B cell (primary cell): ENCODE measurements at regions not wholly inside any gene's neighbourhood (a gene's known extent, or its start where the extent isn't known, plus 50 kb on each side); places are given as distances from the start of the nearest gene placed in this dataset.

Experiments used
- ATAC-seq: fragments of 200-7000 bp; cut with Tn5 transposase; one replicate; pipeline ENCODE4 v1.10.0; 2021; ENCODE audit warnings: low read depth, mild to moderate bottlenecking, moderate number of reproducible peaks, moderate library complexity
- CTCF ChIA-PET: fragments of 350-600 bp; sonication (Branson Sonifier 250); formaldehyde crosslinking; loops from one replicate; lab custom pipeline; 2021; ENCODE audit warnings: antibody characterized with exemption, inconsistent platforms; lab: Charles Lee
- POLR2A ChIA-PET: fragments of 350-600 bp; sonication (Branson Sonifier 250); formaldehyde crosslinking; loops from one replicate; lab custom pipeline; 2021; ENCODE audit warnings: antibody characterized with exemption; lab: Charles Lee
- DNase-seq: peaks from one replicate; pipeline ENCODE4 v3.0.0; 2013
- H2AFZ ChIP-seq: 2 replicates; pipeline ENCODE4 v1.6.1; 2012; ENCODE audit warnings: mild to moderate bottlenecking, low read depth, low read length; ENCODE audit not compliant: insufficient read depth, poor library complexity, severe bottlenecking
- H3K27ac ChIP-seq, 2 donors: 1 replicate in 1 of 2; 2 replicates in 1 of 2; pipeline ENCODE4 v1.5.1; 2012 to 2013; ENCODE audit warnings: low read length in 2 of 2, mild to moderate bottlenecking in 2 of 2, moderate library complexity in 1 of 2
- H3K27me3 ChIP-seq, 4 experiments: fragments of 200-600 bp in 1 of 4; sonication (generic) in 1 of 4; replicated peaks in 1 of 4; 1 replicate in 2 of 4; 2 replicates in 2 of 4; pipeline versions ENCODE4 v1.6.1 to v1.7.0; 2013 to 2016; ENCODE audit warnings: low read length in 3 of 4, mild to moderate bottlenecking in 2 of 4, mixed read lengths in 1 of 4, moderate library complexity in 1 of 4; ENCODE audit not compliant: insufficient read depth in 4 of 4, control insufficient read depth in 3 of 4; ENCODE audit errors: control extremely low read depth in 1 of 4
- H3K36me3 ChIP-seq, 2 experiments: replicated peaks in 1 of 2; 1 replicate in 1 of 2; 2 replicates in 1 of 2; pipeline versions ENCODE4 v1.6.1 to v1.7.1; 2013; ENCODE audit warnings: low read length in 1 of 2; ENCODE audit not compliant: insufficient read depth in 2 of 2, control insufficient read depth in 1 of 2; ENCODE audit errors: control extremely low read depth in 1 of 2, extremely low read depth in 1 of 2
- H3K4me1 ChIP-seq, 2 donors: fragments of 200-600 bp in 1 of 2; sonication (generic) in 1 of 2; 1 replicate in 1 of 2; 2 replicates in 1 of 2; pipeline versions ENCODE4 v1.5.1 to v1.6.1; 2013 to 2017; ENCODE audit warnings: low read length in 2 of 2; ENCODE audit not compliant: control insufficient read depth in 2 of 2, insufficient read depth in 2 of 2
- H3K4me2 ChIP-seq: replicated peaks from 2 replicates; pipeline ENCODE3; 2012; ENCODE audit warnings: mild to moderate bottlenecking, low read depth, low read length; ENCODE audit not compliant: poor library complexity, severe bottlenecking
- H3K4me3 ChIP-seq, 5 experiments: fragments of 200-600 bp in 1 of 5; sonication (generic) in 1 of 5; 1 replicate in 3 of 5; 2 replicates in 2 of 5; pipeline versions ENCODE4 v1.5.1 to v1.7.0; 2011 to 2016; ENCODE audit warnings: low read length in 4 of 5, mild to moderate bottlenecking in 4 of 5, low read depth in 2 of 5, control low read depth in 1 of 5, moderate library complexity in 1 of 5; ENCODE audit not compliant: insufficient read depth in 1 of 5; ENCODE audit errors: control extremely low read depth in 1 of 5, extremely low read depth in 1 of 5
- H3K79me2 ChIP-seq: fragments of 200-600 bp; sonication (generic); one replicate; pipeline ENCODE4 v1.6.0; 2016; ENCODE audit warnings: low read length; ENCODE audit not compliant: control insufficient read depth, insufficient read depth
- H3K9ac ChIP-seq: fragments of 200-600 bp; sonication (generic); 2 replicates; pipeline ENCODE4 v1.6.1; 2017; ENCODE audit warnings: mild to moderate bottlenecking, low read length, moderate library complexity
- H3K9me3 ChIP-seq, 3 donors: one replicate each; pipeline versions ENCODE4 v1.6.1 to v1.7.1; 2013; ENCODE audit warnings: low read length in 2 of 3; ENCODE audit not compliant: control insufficient read depth in 2 of 3, insufficient read depth in 1 of 3; ENCODE audit errors: control extremely low read depth in 1 of 3
- H4K20me1 ChIP-seq: 2 replicates; pipeline ENCODE4 v1.6.0; 2012; ENCODE audit warnings: mild to moderate bottlenecking, low read length; ENCODE audit not compliant: insufficient read depth, control insufficient read depth, poor library complexity, severe bottlenecking
- H3K27ac Mint-ChIP-seq: one replicate; pipeline ENCODE4 v1.8.0; 2021; ENCODE audit warnings: mixed read lengths
- H3K27me3 Mint-ChIP-seq: one replicate; pipeline ENCODE4 v1.8.0; 2021; ENCODE audit warnings: mixed read lengths
- H3K4me1 Mint-ChIP-seq: one replicate; pipeline ENCODE4 v1.8.0; 2021; ENCODE audit warnings: mixed read lengths
- H3K4me3 Mint-ChIP-seq: one replicate; pipeline ENCODE4 v1.8.0; 2021; ENCODE audit warnings: mixed read lengths
- H3K9me3 Mint-ChIP-seq: one replicate; pipeline ENCODE4 v1.8.0; 2022; ENCODE audit warnings: mixed read lengths; ENCODE audit not compliant: insufficient read depth
- CTCF ChIP-seq: fragments of 200-600 bp; IDR thresholded peaks from one replicate; pipeline ENCODE4 v1.8.0; 2022; ENCODE audit warnings: antibody characterized with exemption, mild to moderate bottlenecking
- EZH2 ChIP-seq: IDR thresholded peaks from 2 replicates; pipeline ENCODE4 v1.6.1; 2012; ENCODE audit warnings: borderline replicate concordance, low read depth, mild to moderate bottlenecking, moderate library complexity, low read length; ENCODE audit not compliant: insufficient read depth, poor library complexity, severe bottlenecking
- WGBS: methylation state at CpG from one replicate; pipeline ENCODE4 v1.1.5; 2013; ENCODE audit warnings: missing lambda C conversion rate; ENCODE audit not compliant: insufficient coverage; 5-methylcytosine and 5-hydroxymethylcytosine counted together
- intact Hi-C: fragments of 100-400 bp; cut with micrococcal nuclease; formaldehyde crosslinking; loops from one replicate; pipeline ENCODE4 v1.10.0; 2022

- POLR2A ChIA-PET, result no interaction called here
- no peak for TF ChIP-seq CTCF
Measured at GRCh38 chr2:187749804-187750431, 195.7 kb upstream of the TFPI start.

GRCh38 chr2:187768995-187769394 is 214.8 kb upstream of the TFPI start:
- ChIA-PET POLR2A (no interaction called here), CTCF (no interaction called here)
- no peak overlapping the region for H3K27ac ChIP-seq
- no peaks in the 10 kb centered on the region for H3K79me2 ChIP-seq
- Mint-ChIP-seq H3K9me3 (peaks cover 2% of the 10 kb centered on the region), H3K27ac (no peak overlapping the region), H3K4me1 (no peaks in the 10 kb centered on the region), H3K27me3 (no peaks in the 10 kb centered on the region), H3K4me3 (no peak overlapping the region)
- no peaks in the 10 kb centered on the region for H3K36me3 ChIP-seq
- DNase-seq (no peak), ATAC-seq (no peak)
- no peaks in the 10 kb centered on the region for H3K9me3 ChIP-seq
- no peaks in the 10 kb centered on the region for H4K20me1 ChIP-seq
- H3K27me3 ChIP-seq, result no peaks in the 10 kb centered on the region
- intact Hi-C loops, result no loop called here
- no CpG with 5 or more reads among the region's 4 CpGs for WGBS
- H3K9ac ChIP-seq, result no peak overlapping the region
- TF ChIP-seq CTCF, result no peak
- no peak for TF ChIP-seq EZH2
- no peak overlapping the region for H3K4me3 ChIP-seq
- H3K4me1 ChIP-seq, result no peaks in the 10 kb centered on the region
- H2AFZ ChIP-seq, result no peak overlapping the region
- H3K4me2 ChIP-seq, result no peak overlapping the region

More at GRCh38 chr2:187749804-187750431, 195.7 kb upstream of the TFPI start:
- Histone ChIP-seq H4K20me1 (no peaks in the 10 kb centered on the region), H3K9me3 (peaks cover 0 to 10% (median 0%) of the 10 kb centered on the region in 3 donors), H2AFZ (no peak overlapping the region), H3K36me3 (no peaks in the 10 kb centered on the region), H3K27ac (no peak overlapping the region), H3K4me1 (no peaks in the 10 kb centered on the region), H3K4me3 (no peak overlapping the region), H3K4me2 (no peak overlapping the region), H3K27me3 (no peaks in the 10 kb centered on the region), H3K9ac (no peak overlapping the region), H3K79me2 (no peaks in the 10 kb centered on the region)
- ATAC-seq, result no peak
- intact Hi-C loops, result no loop called here
- no peak overlapping the region for H3K4me3 Mint-ChIP-seq
- no peak overlapping the region for H3K27ac Mint-ChIP-seq
- no peaks in the 10 kb centered on the region for H3K9me3 Mint-ChIP-seq
- H3K4me1 Mint-ChIP-seq, result no peaks in the 10 kb centered on the region
- DNase-seq, result no peak
- CTCF ChIA-PET, result no interaction called here
- WGBS, result 79% methylated on average over 7 of the region's 7 CpGs
- H3K27me3 Mint-ChIP-seq, result no peaks in the 10 kb centered on the region
